ENCODE measurements at regions not wholly inside any gene's neighbourhood (a gene's known extent, or its start where the extent isn't known, plus 50 kb on each side); places are given as distances from the start of the nearest gene placed in this dataset.

DNA sequence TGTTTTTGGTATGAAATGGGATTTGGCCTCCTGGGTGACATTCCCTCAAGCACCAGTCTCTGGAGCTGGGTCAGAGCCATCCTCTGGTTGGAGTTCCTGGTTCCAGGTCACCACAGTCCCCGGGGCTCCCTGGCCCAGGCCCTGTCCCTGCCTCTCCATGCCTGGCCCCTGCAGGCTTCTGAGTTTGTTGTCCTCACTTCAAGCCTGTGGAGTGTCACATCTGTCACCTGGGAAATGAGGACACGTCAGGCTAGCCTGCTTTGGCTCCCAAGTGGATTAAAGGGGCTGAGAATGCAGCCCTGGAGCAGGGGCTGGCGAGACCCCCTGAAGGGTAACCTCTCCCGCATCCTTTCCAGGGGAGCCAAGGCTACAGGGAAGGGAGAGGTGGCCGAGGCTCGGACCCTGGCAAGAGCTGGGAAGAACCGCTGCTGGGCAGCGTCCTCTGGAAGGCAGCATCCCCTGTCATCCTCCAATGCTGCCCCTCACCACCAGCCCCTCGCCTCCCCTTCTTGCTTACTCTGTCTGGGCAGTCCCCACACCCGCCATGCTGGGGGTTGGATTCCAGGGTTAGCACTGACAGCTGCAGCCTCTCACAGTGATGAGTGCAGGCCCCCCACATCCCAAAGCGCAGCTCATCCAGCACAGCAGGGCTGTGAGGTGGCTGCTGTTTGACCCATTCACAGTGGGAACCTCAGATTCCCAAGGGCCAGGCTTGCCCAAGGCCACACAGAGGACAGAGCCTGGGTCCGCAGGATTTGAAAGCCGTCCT is 75.5 kb upstream of the IQSEC1 start:
- Histone ChIP-seq H3K18ac (ENCODE audit: low read depth in 1 of 2, low read length in 2 of 2) (no peak overlapping the region), H3K9me3 (ENCODE audit: control insufficient read depth, low read length) (peaks cover 5% of the 10 kb centered on the region), H3K4me3 (ENCODE audit: insufficient read depth in 1 of 2, low read depth in 1 of 2, low read length in 2 of 2) (no peak overlapping the region), H3K79me1 (replicated peaks; ENCODE audit: low read length, poor library complexity, severe bottlenecking) (no peaks in the 10 kb centered on the region), H3K36me3 (ENCODE audit: control insufficient read depth in 1 of 2, insufficient read depth in 2 of 2, low read depth in 1 of 2, low read length in 2 of 2) (no peaks in the 10 kb centered on the region), H3K4me2 (ENCODE audit: low read length, poor library complexity, severe bottlenecking) (no peak overlapping the region), H2AFZ (ENCODE audit: low read depth, low read length) (no peak overlapping the region), H3K4ac (ENCODE audit: low read depth in 1 of 2, low read length in 2 of 2) (no peak overlapping the region), H3K23ac (ENCODE audit: low read length in 2 of 2) (no peak overlapping the region), H3K9ac (ENCODE audit: low read length) (no peak overlapping the region), H3K27me3 (ENCODE audit: control insufficient read depth in 1 of 2, insufficient read depth in 1 of 2, low read length in 2 of 2) (peaks cover 14 to 25% of the 10 kb centered on the region in 2 experiments), H3K27ac (ENCODE audit: low read length, poor library complexity, severe bottlenecking) (no peak overlapping the region), H3K4me1 (ENCODE audit: control insufficient read depth, insufficient read depth, low read depth, low read length) (no peaks in the 10 kb centered on the region), H2BK5ac (ENCODE audit: low read depth, low read length, poor library complexity, severe bottlenecking) (no peak overlapping the region), H2BK15ac (ENCODE audit: low read depth, poor library complexity, severe bottlenecking) (no peak overlapping the region), H4K91ac (ENCODE audit: low read length) (no peak overlapping the region), H2BK12ac (ENCODE audit: low read length in 2 of 2) (no peak overlapping the region), H2AK5ac (ENCODE audit: low read length, severe bottlenecking) (no peak overlapping the region), H2BK120ac (ENCODE audit: low read depth, low read length) (no peak overlapping the region), H3K14ac (ENCODE audit: low read length in 2 of 2) (no peak overlapping the region), H4K8ac (ENCODE audit: low read length) (no peak overlapping the region)
- DNase-seq, result no peak
- 68% methylated on average over 11 of the region's 13 CpGs for WGBS

DNA sequence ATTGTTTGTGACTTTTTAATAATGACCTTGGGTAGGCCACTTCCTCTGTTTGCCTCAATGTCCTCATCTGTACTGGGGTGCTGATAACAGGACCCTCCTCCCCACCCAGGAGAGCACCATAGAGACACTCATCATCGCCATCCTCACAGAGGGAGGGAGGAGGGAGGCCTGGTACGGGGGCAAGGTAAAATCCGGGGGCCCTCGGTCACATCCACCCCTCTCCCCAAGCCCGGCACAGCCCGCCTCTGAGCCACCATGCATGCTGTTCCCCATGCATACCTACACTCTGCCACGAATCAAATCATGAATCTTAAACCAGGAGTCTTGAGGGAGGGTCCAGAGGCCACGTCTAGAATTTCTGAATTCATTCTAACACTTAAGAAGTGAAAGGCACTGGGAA is 74.9 kb upstream of the IQSEC1 start:
- H3K79me1 ChIP-seq (replicated peaks; ENCODE audit: low read length, poor library complexity, severe bottlenecking), result no peaks in the 10 kb centered on the region
- H2BK120ac ChIP-seq (ENCODE audit: low read depth, low read length), result no peak overlapping the region
- H3K23ac ChIP-seq (ENCODE audit: low read length in 2 of 2), result no peak overlapping the region
- H3K4me1 ChIP-seq (ENCODE audit: control insufficient read depth, insufficient read depth, low read depth, low read length), result no peaks in the 10 kb centered on the region
- H3K14ac ChIP-seq (ENCODE audit: low read length in 2 of 2), result no peak overlapping the region
- H4K8ac ChIP-seq (ENCODE audit: low read length), result no peak overlapping the region
- H3K27ac ChIP-seq (ENCODE audit: low read length, poor library complexity, severe bottlenecking), result no peak overlapping the region
- H2BK12ac ChIP-seq (ENCODE audit: low read length in 2 of 2), result no peak overlapping the region
- H3K4ac ChIP-seq (ENCODE audit: low read depth in 1 of 2, low read length in 2 of 2), result no peak overlapping the region
- WGBS, result 72% methylated on average over 8 of the region's 8 CpGs
- no peak overlapping the region for H4K91ac ChIP-seq (ENCODE audit: low read length)
- H2AK5ac ChIP-seq (ENCODE audit: low read length, severe bottlenecking), result no peak overlapping the region
- no peak overlapping the region for H2AFZ ChIP-seq (ENCODE audit: low read depth, low read length)
- H3K27me3 ChIP-seq (ENCODE audit: control insufficient read depth in 1 of 2, insufficient read depth in 1 of 2, low read length in 2 of 2), result peaks cover 14 to 25% of the 10 kb centered on the region in 2 experiments
- H3K18ac ChIP-seq (ENCODE audit: low read depth in 1 of 2, low read length in 2 of 2), result no peak overlapping the region
- no peak overlapping the region for H3K4me3 ChIP-seq (ENCODE audit: insufficient read depth in 1 of 2, low read depth in 1 of 2, low read length in 2 of 2)
- no peak overlapping the region for H3K9ac ChIP-seq (ENCODE audit: low read length)
- H2BK5ac ChIP-seq (ENCODE audit: low read depth, low read length, poor library complexity, severe bottlenecking), result no peak overlapping the region
- no peak overlapping the region for H3K4me2 ChIP-seq (ENCODE audit: low read length, poor library complexity, severe bottlenecking)
- H3K36me3 ChIP-seq (ENCODE audit: control insufficient read depth in 1 of 2, insufficient read depth in 2 of 2, low read depth in 1 of 2, low read length in 2 of 2), result no peaks in the 10 kb centered on the region
- DNase-seq, result no peak
- no peak overlapping the region for H2BK15ac ChIP-seq (ENCODE audit: low read depth, poor library complexity, severe bottlenecking)
- peaks cover 5% of the 10 kb centered on the region for H3K9me3 ChIP-seq (ENCODE audit: control insufficient read depth, low read length)

DNA sequence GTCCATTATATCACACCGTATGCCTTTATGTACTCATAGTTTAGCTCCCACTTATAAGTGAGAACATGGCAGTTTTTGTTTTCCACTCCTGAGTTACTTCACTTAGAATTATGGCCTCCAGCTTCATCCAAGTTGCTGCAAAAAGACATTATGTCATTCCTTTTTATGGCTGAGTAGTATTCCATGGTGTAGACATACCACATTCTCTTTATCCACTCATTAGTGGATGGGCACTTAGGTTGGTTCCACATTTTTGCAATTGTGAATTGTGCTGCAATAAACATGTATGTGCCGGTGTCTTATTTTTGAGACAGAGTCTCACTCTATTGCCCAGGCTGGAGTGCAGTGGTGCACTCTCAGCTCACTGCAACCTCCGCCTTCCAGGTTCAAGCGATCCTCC is 74.1 kb upstream of the IQSEC1 start:
- Histone ChIP-seq H3K4me3 (ENCODE audit: insufficient read depth in 1 of 2, low read depth in 1 of 2, low read length in 2 of 2) (no peak overlapping the region), H3K9ac (ENCODE audit: low read length) (no peak overlapping the region), H3K27me3 (ENCODE audit: control insufficient read depth in 1 of 2, insufficient read depth in 1 of 2, low read length in 2 of 2) (peaks cover 14 to 25% of the 10 kb centered on the region in 2 experiments), H2BK15ac (ENCODE audit: low read depth, poor library complexity, severe bottlenecking) (no peak overlapping the region), H4K91ac (ENCODE audit: low read length) (no peak overlapping the region), H3K23ac (ENCODE audit: low read length in 2 of 2) (no peak overlapping the region), H3K27ac (ENCODE audit: low read length, poor library complexity, severe bottlenecking) (no peak overlapping the region), H2AK5ac (ENCODE audit: low read length, severe bottlenecking) (no peak overlapping the region), H3K4me1 (ENCODE audit: control insufficient read depth, insufficient read depth, low read depth, low read length) (no peaks in the 10 kb centered on the region), H3K4ac (ENCODE audit: low read depth in 1 of 2, low read length in 2 of 2) (no peak overlapping the region), H2BK12ac (ENCODE audit: low read length in 2 of 2) (no peak overlapping the region), H3K9me3 (ENCODE audit: control insufficient read depth, low read length) (peaks cover 5% of the 10 kb centered on the region), H3K14ac (ENCODE audit: low read length in 2 of 2) (no peak overlapping the region), H2BK120ac (ENCODE audit: low read depth, low read length) (no peak overlapping the region), H2AFZ (ENCODE audit: low read depth, low read length) (no peak overlapping the region), H3K79me1 (replicated peaks; ENCODE audit: low read length, poor library complexity, severe bottlenecking) (no peaks in the 10 kb centered on the region), H2BK5ac (ENCODE audit: low read depth, low read length, poor library complexity, severe bottlenecking) (no peak overlapping the region), H4K8ac (ENCODE audit: low read length) (no peak overlapping the region), H3K36me3 (ENCODE audit: control insufficient read depth in 1 of 2, insufficient read depth in 2 of 2, low read depth in 1 of 2, low read length in 2 of 2) (no peaks in the 10 kb centered on the region), H3K4me2 (ENCODE audit: low read length, poor library complexity, severe bottlenecking) (no peak overlapping the region), H3K18ac (ENCODE audit: low read depth in 1 of 2, low read length in 2 of 2) (no peak overlapping the region)
- no peak for DNase-seq
- 100% methylated on average over 4 of the region's 4 CpGs for WGBS

- WGBS, result 81% methylated on average over 9 of the region's 9 CpGs
- Histone ChIP-seq H3K23ac (ENCODE audit: low read length in 2 of 2) (no peak overlapping the region), H2BK5ac (ENCODE audit: low read depth, low read length, poor library complexity, severe bottlenecking) (no peak overlapping the region)
Measured at GRCh38 chr3:13146643-13147143, 73.5 kb upstream of the IQSEC1 start.

More at GRCh38 chr3:13146643-13147143, 73.5 kb upstream of the IQSEC1 start:
- Histone ChIP-seq H3K4me1 (ENCODE audit: control insufficient read depth, insufficient read depth, low read depth, low read length) (no peaks in the 10 kb centered on the region), H4K8ac (ENCODE audit: low read length) (no peak overlapping the region), H3K27ac (ENCODE audit: low read length, poor library complexity, severe bottlenecking) (no peak overlapping the region), H3K4me3 (ENCODE audit: insufficient read depth in 1 of 2, low read depth in 1 of 2, low read length in 2 of 2) (no peak overlapping the region), H3K18ac (ENCODE audit: low read depth in 1 of 2, low read length in 2 of 2) (no peak overlapping the region), H2BK12ac (ENCODE audit: low read length in 2 of 2) (no peak overlapping the region), H3K9me3 (ENCODE audit: control insufficient read depth, low read length) (peaks cover 5% of the 10 kb centered on the region), H3K4ac (ENCODE audit: low read depth in 1 of 2, low read length in 2 of 2) (no peak overlapping the region), H3K27me3 (ENCODE audit: control insufficient read depth in 1 of 2, insufficient read depth in 1 of 2, low read length in 2 of 2) (peaks cover 15 to 32% of the 10 kb centered on the region in 2 experiments), H3K79me1 (replicated peaks; ENCODE audit: low read length, poor library complexity, severe bottlenecking) (no peaks in the 10 kb centered on the region), H2AK5ac (ENCODE audit: low read length, severe bottlenecking) (no peak overlapping the region), H2AFZ (ENCODE audit: low read depth, low read length) (no peak overlapping the region), H3K36me3 (ENCODE audit: control insufficient read depth in 1 of 2, insufficient read depth in 2 of 2, low read depth in 1 of 2, low read length in 2 of 2) (no peaks in the 10 kb centered on the region), H2BK120ac (ENCODE audit: low read depth, low read length) (no peak overlapping the region), H3K9ac (ENCODE audit: low read length) (no peak overlapping the region), H3K14ac (ENCODE audit: low read length in 2 of 2) (no peak overlapping the region), H3K4me2 (ENCODE audit: low read length, poor library complexity, severe bottlenecking) (no peak overlapping the region), H2BK15ac (ENCODE audit: low read depth, poor library complexity, severe bottlenecking) (no peak overlapping the region), H4K91ac (ENCODE audit: low read length) (no peak overlapping the region)
- DNase-seq, result no peak

Measured in mesenchymal stem cell (in vitro differentiated cells and primary cell).